ENCODE measurements at regions not wholly inside any gene's neighbourhood (a gene's known extent, or its start where the extent isn't known, plus 50 kb on each side); places are given as distances from the start of the nearest gene placed in this dataset.

- H3K27ac ChIP-seq = no peak overlapping the region
- H3K4me3 ChIP-seq = no peak overlapping the region
- H3K9me3 ChIP-seq = no peaks in the 10 kb centered on the region
- H3K27me3 ChIP-seq = no peaks in the 10 kb centered on the region
- TF ChIP-seq EP300 (IDR thresholded peaks at IDR 0.05) (no peak), POLR2A (IDR thresholded peaks at IDR 0.05) (no peak)
- TF ChIP-seq, protein P1, sequence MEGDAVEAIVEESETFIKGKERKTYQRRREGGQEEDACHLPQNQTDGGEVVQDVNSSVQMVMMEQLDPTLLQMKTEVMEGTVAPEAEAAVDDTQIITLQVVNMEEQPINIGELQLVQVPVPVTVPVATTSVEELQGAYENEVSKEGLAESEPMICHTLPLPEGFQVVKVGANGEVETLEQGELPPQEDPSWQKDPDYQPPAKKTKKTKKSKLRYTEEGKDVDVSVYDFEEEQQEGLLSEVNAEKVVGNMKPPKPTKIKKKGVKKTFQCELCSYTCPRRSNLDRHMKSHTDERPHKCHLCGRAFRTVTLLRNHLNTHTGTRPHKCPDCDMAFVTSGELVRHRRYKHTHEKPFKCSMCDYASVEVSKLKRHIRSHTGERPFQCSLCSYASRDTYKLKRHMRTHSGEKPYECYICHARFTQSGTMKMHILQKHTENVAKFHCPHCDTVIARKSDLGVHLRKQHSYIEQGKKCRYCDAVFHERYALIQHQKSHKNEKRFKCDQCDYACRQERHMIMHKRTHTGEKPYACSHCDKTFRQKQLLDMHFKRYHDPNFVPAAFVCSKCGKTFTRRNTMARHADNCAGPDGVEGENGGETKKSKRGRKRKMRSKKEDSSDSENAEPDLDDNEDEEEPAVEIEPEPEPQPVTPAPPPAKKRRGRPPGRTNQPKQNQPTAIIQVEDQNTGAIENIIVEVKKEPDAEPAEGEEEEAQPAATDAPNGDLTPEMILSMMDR (IDR thresholded peaks at IDR 0.05) = no peak
- intact Hi-C loops (cut with DNase I) = no loop called here
- no peak for DNase-seq
- WGBS, 3 donors = 67 to 79% (median 76%) methylated on average over 1 of the region's 1 CpG
- H3K36me3 ChIP-seq = no peaks in the 10 kb centered on the region
- no peaks in the 10 kb centered on the region for H3K4me1 ChIP-seq (ENCODE audit: insufficient read depth)
These were observed 620.3 kb upstream of the PLXNA2 start for GRCh38 chr1:208864366-208864965.

GRCh38 chr1:208866386-208866955, 622.3 kb upstream of the PLXNA2 start:
- DNase-seq = no peak
- 95 to 97% (median 95%) methylated on average over 3 of the region's 3 CpGs for WGBS, 3 donors
- no peak overlapping the region for H3K4me3 ChIP-seq
- no peaks in the 10 kb centered on the region for H3K9me3 ChIP-seq
- no peaks in the 10 kb centered on the region for H3K27me3 ChIP-seq
- TF ChIP-seq POLR2A (IDR thresholded peaks at IDR 0.05) = no peak
- no peak overlapping the region for H3K27ac ChIP-seq
- H3K36me3 ChIP-seq = no peaks in the 10 kb centered on the region
- H3K4me1 ChIP-seq (ENCODE audit: insufficient read depth) = no peaks in the 10 kb centered on the region
- intact Hi-C loops (cut with DNase I) = no loop called here

- H3K4me3 ChIP-seq = no peak overlapping the region
- no peak for TF ChIP-seq EP300 (IDR thresholded peaks at IDR 0.05)
- TF ChIP-seq POLR2A (IDR thresholded peaks at IDR 0.05) = no peak
- TF ChIP-seq, protein P1 (IDR thresholded peaks at IDR 0.05) = no peak
- H3K27me3 ChIP-seq = no peaks in the 10 kb centered on the region
- no peak for DNase-seq
- WGBS, 3 donors = 36 to 58% (median 57%) methylated on average over 2 of the region's 2 CpGs
- H3K4me1 ChIP-seq (ENCODE audit: insufficient read depth) = no peaks in the 10 kb centered on the region
- no peak overlapping the region for H3K27ac ChIP-seq
- no peaks in the 10 kb centered on the region for H3K36me3 ChIP-seq
- H3K9me3 ChIP-seq = no peaks in the 10 kb centered on the region
- intact Hi-C loops (cut with DNase I) = no loop called here
These were observed 624.4 kb upstream of the PLXNA2 start for GRCh38 chr1:208868554-208868953.

- Histone ChIP-seq H3K36me3 (no peaks in the 10 kb centered on the region), H3K27me3 (no peaks in the 10 kb centered on the region), H3K4me1 (ENCODE audit: insufficient read depth) (no peaks in the 10 kb centered on the region), H3K9me3 (no peaks in the 10 kb centered on the region), H3K4me3 (no peak overlapping the region), H3K27ac (no peak overlapping the region)
- DNase-seq = no peak
- TF ChIP-seq EP300 (IDR thresholded peaks at IDR 0.05) (no peak), POLR2A (IDR thresholded peaks at IDR 0.05) (no peak)
- TF ChIP-seq, protein P1 (IDR thresholded peaks at IDR 0.05) = no peak
- WGBS, 3 donors = 47 to 56% (median 54%) methylated on average over 1 of the region's 1 CpG
- intact Hi-C loops (cut with DNase I) = no loop called here
These were observed 630.7 kb upstream of the PLXNA2 start for GRCh38 chr1:208874915-208875314.

DNA sequence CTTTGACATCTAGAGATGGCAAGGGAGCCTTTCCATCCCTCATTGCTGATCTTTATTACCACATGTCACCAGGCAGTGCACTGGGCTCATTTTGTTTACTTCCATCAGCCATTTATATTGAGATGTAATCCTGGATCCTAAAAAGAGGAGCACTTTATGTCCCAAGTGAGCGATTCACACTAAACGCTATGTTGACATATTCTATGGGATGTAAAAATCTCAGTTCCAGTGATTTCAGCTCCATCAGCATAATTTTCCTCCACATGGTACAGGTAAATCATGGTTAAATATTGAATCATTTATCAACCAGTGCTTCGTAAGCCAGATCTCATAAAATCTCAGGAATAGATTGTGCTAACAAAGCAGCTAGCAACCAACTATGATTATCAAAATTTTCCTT, 634.8 kb upstream of the PLXNA2 start:
- Histone ChIP-seq H3K27ac (no peak overlapping the region), H3K27me3 (no peaks in the 10 kb centered on the region), H3K36me3 (no peaks in the 10 kb centered on the region), H3K4me1 (ENCODE audit: insufficient read depth) (no peaks in the 10 kb centered on the region), H3K4me3 (no peak overlapping the region), H3K9me3 (no peaks in the 10 kb centered on the region)
- 94 to 97% (median 95%) methylated on average over 3 of the region's 3 CpGs for WGBS, 3 donors
- no peak for DNase-seq
- TF ChIP-seq EP300 (IDR thresholded peaks at IDR 0.05) (no peak), POLR2A (IDR thresholded peaks at IDR 0.05) (no peak)
- TF ChIP-seq, protein P1 (IDR thresholded peaks at IDR 0.05) = no peak
- intact Hi-C loops (cut with DNase I) = no loop called here
